ENCODE measurements at regions not wholly inside any gene's neighbourhood (a gene's known extent, or its start where the extent isn't known, plus 50 kb on each side); places are given as distances from the start of the nearest gene placed in this dataset.
"Not testable (repeated sequence)": the region's sequence is repeated elsewhere in the genome, so short reads cannot be mapped to it uniquely, and the experiment has no call there.

DNA sequence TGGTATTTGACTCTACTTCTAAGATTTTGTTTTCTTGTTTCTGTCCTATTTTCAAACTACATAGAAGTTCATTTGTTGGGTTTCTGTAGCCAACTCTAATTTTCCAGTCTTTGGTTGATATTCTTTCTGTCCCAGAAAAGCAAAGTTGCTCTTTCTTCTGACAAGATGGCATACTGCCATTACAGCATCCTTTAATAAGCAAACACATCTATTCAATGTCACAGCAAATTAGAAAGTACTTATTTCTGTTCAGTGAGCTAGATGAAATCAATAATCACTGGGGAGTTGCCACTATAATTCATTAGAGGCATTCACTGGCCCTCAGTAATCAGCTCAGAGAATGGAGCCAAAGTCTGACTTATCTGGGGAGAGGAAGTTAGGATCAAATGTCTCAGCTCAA, 1258.0 kb upstream of the IGFBP7 start:
- Histone ChIP-seq H3K36me3 (ENCODE audit: control insufficient read depth in 3 of 3, insufficient read depth in 3 of 3, low read length in 3 of 3) (no peaks in the 10 kb centered on the region), H3K4me1 (ENCODE audit: control insufficient read depth in 3 of 3, insufficient read depth in 3 of 3, low read length in 3 of 3) (no peaks in the 10 kb centered on the region), H3K9me3 (ENCODE audit: control insufficient read depth in 3 of 3, low read length in 3 of 3) (no peaks in the 10 kb centered on the region), H3K27me3 (ENCODE audit: control insufficient read depth in 3 of 3, insufficient read depth in 3 of 3, low read length in 3 of 3) (no peaks in the 10 kb centered on the region), H3K27ac (ENCODE audit: low read depth, low read length) (no peak overlapping the region), H3K4me3 (ENCODE audit: low read length in 3 of 3) (no peak overlapping the region), H3K9ac (ENCODE audit: low read depth in 1 of 3, low read length in 3 of 3) (no peak overlapping the region)

DNA sequence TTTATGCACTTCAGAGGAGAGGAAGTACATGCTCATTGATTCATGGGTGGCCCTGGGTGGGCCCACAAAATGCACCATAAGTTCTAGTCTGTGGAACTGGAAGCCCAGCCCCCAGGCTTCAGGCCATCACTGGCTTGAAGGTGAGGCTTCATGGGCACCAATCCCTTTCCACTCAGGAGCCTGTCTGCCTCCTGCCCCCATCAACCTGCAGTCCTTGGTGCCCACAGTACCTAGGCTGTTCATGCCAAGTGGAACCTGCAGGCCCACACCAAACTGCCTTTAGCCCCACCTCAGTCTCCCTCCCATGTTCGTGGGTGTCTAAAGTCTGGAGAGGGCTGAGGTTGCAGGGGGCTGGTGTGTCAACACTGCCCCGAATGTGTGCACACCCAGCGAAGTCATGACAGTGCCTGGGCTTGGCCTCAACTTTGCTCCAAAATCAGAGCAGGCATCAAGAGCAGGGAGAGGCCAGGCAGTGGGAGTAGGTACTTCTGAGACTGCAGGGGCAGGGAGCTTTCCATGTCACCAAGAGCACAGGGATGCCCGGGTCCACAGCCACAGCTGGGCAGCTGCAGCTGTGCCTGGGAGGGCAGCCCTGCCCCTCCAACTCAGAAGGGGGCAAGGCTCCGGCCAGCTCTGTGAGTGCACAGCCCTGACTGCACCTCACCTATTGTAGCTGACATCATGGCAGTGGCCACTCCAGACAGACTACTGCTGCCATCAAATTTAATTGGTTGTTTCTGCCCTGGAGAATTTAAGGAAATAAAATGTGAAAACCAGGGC, 1250.4 kb upstream of the IGFBP7 start:
- Histone ChIP-seq H3K27ac (ENCODE audit: low read depth, low read length) (no peak overlapping the region), H3K9ac (ENCODE audit: low read depth in 1 of 3, low read length in 3 of 3) (no peak overlapping the region), H3K27me3 (ENCODE audit: control insufficient read depth in 3 of 3, insufficient read depth in 3 of 3, low read length in 3 of 3) (peaks cover 0 to 3% (median 0%) of the 10 kb centered on the region in 3 donors), H3K36me3 (ENCODE audit: control insufficient read depth in 3 of 3, insufficient read depth in 3 of 3, low read length in 3 of 3) (no peaks in the 10 kb centered on the region), H3K4me1 (ENCODE audit: control insufficient read depth in 3 of 3, insufficient read depth in 3 of 3, low read length in 3 of 3) (no peaks in the 10 kb centered on the region), H3K9me3 (ENCODE audit: control insufficient read depth in 3 of 3, low read length in 3 of 3) (peaks cover 0 to 3% (median 0%) of the 10 kb centered on the region in 3 donors), H3K4me3 (ENCODE audit: low read length in 3 of 3) (no peak overlapping the region)

DNA sequence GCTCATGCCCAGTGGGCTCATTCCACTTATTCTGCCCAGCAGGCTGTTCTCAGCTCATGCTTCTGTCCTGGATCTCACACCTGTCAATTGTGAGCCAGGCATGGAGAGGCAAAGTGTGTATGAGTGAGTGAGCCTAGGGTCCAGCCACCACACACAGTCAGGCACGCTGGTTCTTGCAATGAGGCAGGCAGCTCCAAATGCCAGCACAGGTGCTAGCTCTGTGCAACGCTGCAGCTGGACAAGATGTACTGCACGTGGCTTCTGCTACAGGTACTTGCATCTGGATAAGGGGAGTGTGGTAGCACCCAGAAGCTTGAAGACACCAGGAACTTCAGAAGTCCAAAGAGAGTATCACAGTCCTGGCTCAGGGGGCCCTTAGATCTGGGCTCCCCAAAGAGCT, 1249.4 kb upstream of the IGFBP7 start:
- Histone ChIP-seq H3K4me1 (ENCODE audit: control insufficient read depth in 3 of 3, insufficient read depth in 3 of 3, low read length in 3 of 3) (no peaks in the 10 kb centered on the region), H3K36me3 (ENCODE audit: control insufficient read depth in 3 of 3, insufficient read depth in 3 of 3, low read length in 3 of 3) (no peaks in the 10 kb centered on the region), H3K27ac (ENCODE audit: low read depth, low read length) (no peak overlapping the region), H3K9me3 (ENCODE audit: control insufficient read depth in 3 of 3, low read length in 3 of 3) (peaks cover 0 to 3% (median 0%) of the 10 kb centered on the region in 3 donors), H3K9ac (ENCODE audit: low read depth in 1 of 3, low read length in 3 of 3) (no peak overlapping the region), H3K27me3 (ENCODE audit: control insufficient read depth in 3 of 3, insufficient read depth in 3 of 3, low read length in 3 of 3) (peaks cover 0 to 3% (median 0%) of the 10 kb centered on the region in 3 donors), H3K4me3 (ENCODE audit: low read length in 3 of 3) (no peak overlapping the region)

DNA sequence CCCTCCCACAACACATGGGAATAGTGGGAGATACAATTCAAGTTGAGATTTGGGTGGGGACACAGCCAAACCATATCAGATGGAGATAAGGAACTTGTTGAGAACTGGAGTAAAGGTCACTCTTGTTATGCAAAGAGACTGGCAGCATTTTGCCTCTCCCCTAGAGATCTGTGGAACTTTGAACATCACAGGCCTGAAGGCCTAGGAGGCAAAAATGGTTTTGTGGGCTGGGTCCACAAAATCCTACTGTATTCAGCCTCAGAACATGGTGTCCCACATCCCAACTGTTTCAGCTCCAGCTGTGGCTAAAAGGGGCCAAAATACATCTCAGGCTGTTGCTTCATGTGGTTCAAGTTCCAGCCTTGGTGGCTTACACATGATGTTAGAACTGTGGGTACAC, 1247.8 kb upstream of the IGFBP7 start:
- Histone ChIP-seq H3K4me1 (ENCODE audit: control insufficient read depth in 3 of 3, insufficient read depth in 3 of 3, low read length in 3 of 3) (no peaks in the 10 kb centered on the region), H3K4me3 (ENCODE audit: low read length in 3 of 3) (no peak overlapping the region), H3K27ac (ENCODE audit: low read depth, low read length) (no peak overlapping the region), H3K9ac (ENCODE audit: low read depth in 1 of 3, low read length in 3 of 3) (no peak overlapping the region), H3K36me3 (ENCODE audit: control insufficient read depth in 3 of 3, insufficient read depth in 3 of 3, low read length in 3 of 3) (no peaks in the 10 kb centered on the region), H3K9me3 (ENCODE audit: control insufficient read depth in 3 of 3, low read length in 3 of 3) (peaks cover 0 to 3% (median 0%) of the 10 kb centered on the region in 3 donors), H3K27me3 (ENCODE audit: control insufficient read depth in 3 of 3, insufficient read depth in 3 of 3, low read length in 3 of 3) (peaks cover 0 to 3% (median 0%) of the 10 kb centered on the region in 3 donors)

DNA sequence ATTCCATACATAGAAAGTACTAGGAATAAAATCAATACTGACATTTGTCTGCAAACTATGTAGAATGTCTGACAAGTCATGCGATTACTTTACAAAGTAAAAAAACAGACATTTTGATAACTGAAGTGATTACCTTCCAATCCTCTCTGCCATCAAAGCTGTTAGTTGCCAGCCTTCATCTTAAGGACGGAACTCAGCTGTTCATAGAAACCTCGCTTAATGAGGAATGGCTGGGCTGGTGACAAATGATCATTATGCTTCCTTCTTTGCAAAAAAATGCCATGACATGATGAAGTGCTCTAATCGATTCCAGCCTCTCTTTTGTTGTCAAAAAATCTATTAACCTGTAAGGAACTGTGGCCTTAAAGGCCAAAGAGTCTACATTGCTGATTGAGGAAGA, 1214.9 kb upstream of the IGFBP7 start:
- Histone ChIP-seq H3K9me3 (ENCODE audit: control insufficient read depth in 3 of 3, low read length in 3 of 3) (no peaks in the 10 kb centered on the region), H3K4me1 (ENCODE audit: control insufficient read depth in 3 of 3, insufficient read depth in 3 of 3, low read length in 3 of 3) (no peaks in the 10 kb centered on the region), H3K27me3 (ENCODE audit: control insufficient read depth in 3 of 3, insufficient read depth in 3 of 3, low read length in 3 of 3) (no peaks in the 10 kb centered on the region), H3K36me3 (ENCODE audit: control insufficient read depth in 3 of 3, insufficient read depth in 3 of 3, low read length in 3 of 3) (no peaks in the 10 kb centered on the region), H3K27ac (ENCODE audit: low read depth, low read length) (no peak overlapping the region), H3K4me3 (ENCODE audit: low read length in 3 of 3) (no peak overlapping the region), H3K9ac (ENCODE audit: low read depth in 1 of 3, low read length in 3 of 3) (no peak overlapping the region)

DNA sequence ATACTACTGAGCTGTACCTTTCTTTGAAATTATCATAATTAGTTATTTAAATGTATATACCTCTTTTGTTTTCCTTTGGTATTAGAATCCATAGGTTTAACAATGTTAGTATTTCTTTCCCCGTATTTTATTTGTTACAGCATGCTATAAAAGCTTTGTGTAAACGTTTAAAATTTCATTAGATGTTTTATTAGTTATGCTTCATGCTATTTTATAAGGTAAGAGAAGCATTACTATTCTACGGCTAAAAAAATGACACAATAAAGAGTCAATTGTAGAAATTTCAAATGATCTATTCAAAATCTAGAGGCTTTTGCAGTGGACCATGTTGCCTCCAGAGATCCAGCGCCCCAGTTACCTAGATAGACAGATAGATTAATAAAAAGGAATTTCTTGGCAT, 1203.3 kb upstream of the IGFBP7 start:
- Histone ChIP-seq H3K4me3 (ENCODE audit: low read length in 3 of 3) (no peak overlapping the region), H3K4me1 (ENCODE audit: control insufficient read depth in 3 of 3, insufficient read depth in 3 of 3, low read length in 3 of 3) (no peaks in the 10 kb centered on the region)

DNA sequence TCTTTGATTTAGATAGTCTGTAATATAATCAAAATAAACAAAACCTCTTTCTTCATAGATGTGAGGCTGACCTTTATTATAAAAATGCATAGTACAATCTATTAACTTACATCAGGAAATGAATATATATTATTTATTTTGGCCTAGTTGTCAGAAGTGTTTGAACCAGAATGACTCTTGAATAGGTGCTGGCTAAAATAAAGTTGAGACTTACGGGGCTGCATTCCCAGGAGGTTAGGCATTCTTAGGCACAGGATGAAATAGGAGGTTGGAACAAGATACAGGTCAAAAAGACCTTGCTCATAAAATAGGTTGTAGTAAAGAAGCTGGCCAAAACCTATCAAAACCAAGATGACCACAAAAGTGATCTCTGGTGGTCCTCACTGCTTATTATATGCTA, 1193.3 kb upstream of the IGFBP7 start:
- Histone ChIP-seq H3K9ac (ENCODE audit: low read depth in 1 of 3, low read length in 3 of 3) (no peak overlapping the region), H3K4me3 (ENCODE audit: low read length in 3 of 3) (no peak overlapping the region), H3K4me1 (ENCODE audit: control insufficient read depth in 3 of 3, insufficient read depth in 3 of 3, low read length in 3 of 3) (no peaks in the 10 kb centered on the region), H3K27me3 (ENCODE audit: control insufficient read depth in 3 of 3, insufficient read depth in 3 of 3, low read length in 3 of 3) (no peaks in the 10 kb centered on the region), H3K36me3 (ENCODE audit: control insufficient read depth in 3 of 3, insufficient read depth in 3 of 3, low read length in 3 of 3) (no peaks in the 10 kb centered on the region), H3K9me3 (ENCODE audit: control insufficient read depth in 3 of 3, low read length in 3 of 3) (no peaks in the 10 kb centered on the region), H3K27ac (ENCODE audit: low read depth, low read length) (no peak overlapping the region)

More for the DNA sequence above, 1203.3 kb upstream of the IGFBP7 start:
- Histone ChIP-seq H3K27ac (ENCODE audit: low read depth, low read length) (no peak overlapping the region), H3K27me3 (ENCODE audit: control insufficient read depth in 3 of 3, insufficient read depth in 3 of 3, low read length in 3 of 3) (no peaks in the 10 kb centered on the region), H3K9me3 (ENCODE audit: control insufficient read depth in 3 of 3, low read length in 3 of 3) (no peaks in the 10 kb centered on the region), H3K36me3 (ENCODE audit: control insufficient read depth in 3 of 3, insufficient read depth in 3 of 3, low read length in 3 of 3) (no peaks in the 10 kb centered on the region), H3K9ac (ENCODE audit: low read depth in 1 of 3, low read length in 3 of 3) (no peak overlapping the region)

DNA sequence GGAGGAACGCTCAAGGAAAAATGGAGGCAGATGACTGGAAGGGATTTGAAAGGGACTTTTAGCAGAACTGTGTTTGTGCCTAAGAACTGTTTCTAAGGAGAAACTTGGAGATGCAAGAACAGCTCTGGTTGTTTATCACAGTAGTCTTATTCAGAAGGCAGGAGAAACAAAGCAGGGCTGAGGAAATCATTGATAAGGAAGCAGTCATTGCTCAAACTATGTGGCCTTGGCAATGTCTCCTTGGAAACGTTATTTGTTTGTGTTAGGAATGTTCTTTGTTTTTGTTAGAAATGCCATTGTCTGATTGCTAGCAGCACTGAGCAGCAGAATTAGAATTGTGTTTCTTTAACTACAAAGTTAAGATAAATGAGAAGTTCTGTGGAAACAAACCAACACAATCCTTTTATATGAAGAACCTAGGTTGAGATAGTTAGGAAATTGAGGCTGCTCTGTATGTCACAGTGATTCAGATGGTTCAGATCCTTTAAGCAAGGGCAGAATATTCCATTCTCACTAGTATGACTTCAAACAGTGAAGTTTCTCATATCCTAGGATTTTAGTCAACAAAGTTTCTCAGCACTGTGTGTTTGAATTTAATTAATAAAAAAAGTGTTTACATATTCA, 1191.3 kb upstream of the IGFBP7 start:
- Histone ChIP-seq H3K4me1 (ENCODE audit: control insufficient read depth in 3 of 3, insufficient read depth in 3 of 3, low read length in 3 of 3) (no peaks in the 10 kb centered on the region), H3K4me3 (ENCODE audit: low read length in 3 of 3) (no peak overlapping the region), H3K27ac (ENCODE audit: low read depth, low read length) (no peak overlapping the region), H3K9ac (ENCODE audit: low read depth in 1 of 3, low read length in 3 of 3) (no peak overlapping the region), H3K9me3 (ENCODE audit: control insufficient read depth in 3 of 3, low read length in 3 of 3) (peaks cover 0 to under 1% (median 0%) of the 10 kb centered on the region in 3 donors), H3K36me3 (ENCODE audit: control insufficient read depth in 3 of 3, insufficient read depth in 3 of 3, low read length in 3 of 3) (no peaks in the 10 kb centered on the region), H3K27me3 (ENCODE audit: control insufficient read depth in 3 of 3, insufficient read depth in 3 of 3, low read length in 3 of 3) (no peaks in the 10 kb centered on the region)

DNA sequence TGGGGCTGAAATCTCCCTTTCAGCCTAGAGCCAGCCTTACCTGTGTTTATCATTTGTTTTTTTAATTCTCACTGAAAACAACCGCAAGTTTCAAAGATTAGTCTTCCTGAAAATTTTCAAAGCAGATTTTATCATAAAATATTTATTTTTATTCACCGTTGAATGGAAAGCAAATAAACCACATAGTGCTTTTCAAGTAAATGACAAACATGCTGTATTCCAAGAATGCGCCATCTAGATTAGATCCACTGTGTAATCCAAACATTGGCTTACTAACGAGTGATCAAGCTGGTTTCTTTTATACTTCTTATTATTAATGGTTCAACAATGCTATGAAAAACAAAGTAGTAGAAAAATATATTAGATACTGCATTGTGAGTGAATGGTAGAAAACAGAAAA, 1176.2 kb upstream of the IGFBP7 start:
- no peak overlapping the region for H3K4me3 ChIP-seq (ENCODE audit: low read length in 3 of 3)
- H3K9ac ChIP-seq (ENCODE audit: low read depth in 1 of 3, low read length in 3 of 3): no peak overlapping the region
- no peaks in the 10 kb centered on the region for H3K36me3 ChIP-seq (ENCODE audit: control insufficient read depth in 3 of 3, insufficient read depth in 3 of 3, low read length in 3 of 3)
- H3K4me1 ChIP-seq (ENCODE audit: control insufficient read depth in 3 of 3, insufficient read depth in 3 of 3, low read length in 3 of 3): no peaks in the 10 kb centered on the region
- no peaks in the 10 kb centered on the region for H3K9me3 ChIP-seq (ENCODE audit: control insufficient read depth in 3 of 3, low read length in 3 of 3)
- no peaks in the 10 kb centered on the region for H3K27me3 ChIP-seq (ENCODE audit: control insufficient read depth in 3 of 3, insufficient read depth in 3 of 3, low read length in 3 of 3)
- no peak overlapping the region for H3K27ac ChIP-seq (ENCODE audit: low read depth, low read length)

DNA sequence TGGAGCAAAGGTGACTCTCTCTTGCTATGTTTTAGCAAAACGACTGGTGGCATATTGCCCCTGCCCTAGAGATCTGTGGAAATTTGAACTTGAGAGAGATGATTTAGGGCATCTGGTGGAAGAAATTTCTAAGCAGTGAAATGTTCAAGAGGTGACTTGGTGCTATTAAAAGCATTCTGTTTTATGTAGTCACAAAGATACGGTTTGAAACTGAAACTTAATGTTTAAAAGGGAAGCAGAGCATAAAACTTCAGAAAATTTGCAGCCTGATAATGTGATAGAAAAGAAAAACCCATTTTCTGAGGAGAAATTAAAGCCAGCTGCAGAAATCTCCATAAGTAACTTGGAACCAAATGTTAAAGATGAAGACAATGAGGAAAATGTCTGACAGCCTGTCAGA, 1170.7 kb upstream of the IGFBP7 start:
- not testable (repeated sequence) for H3K9ac ChIP-seq (ENCODE audit: low read depth in 1 of 3, low read length in 3 of 3); H3K27me3 ChIP-seq (ENCODE audit: control insufficient read depth in 3 of 3, insufficient read depth in 3 of 3, low read length in 3 of 3); H3K4me3 ChIP-seq (ENCODE audit: low read length in 3 of 3); H3K4me1 ChIP-seq (ENCODE audit: control insufficient read depth in 3 of 3, insufficient read depth in 3 of 3, low read length in 3 of 3); H3K36me3 ChIP-seq (ENCODE audit: control insufficient read depth in 3 of 3, insufficient read depth in 3 of 3, low read length in 3 of 3); H3K27ac ChIP-seq (ENCODE audit: low read depth, low read length); H3K9me3 ChIP-seq (ENCODE audit: control insufficient read depth in 3 of 3, low read length in 3 of 3)

Measured in skeletal muscle tissue (tissue), 3 donors.